Uterus (tissue), 3 donors: ENCODE measurements at regions not wholly inside any gene's neighbourhood (a gene's known extent, or its start where the extent isn't known, plus 50 kb on each side); places are given as distances from the start of the nearest gene placed in this dataset.

Source experiments
- DNase-seq, 2 donors: peaks; one replicate each; pipeline ENCODE4 v3.0.0-alpha.2; 2019 to 2020
- H3K27ac ChIP-seq, 2 donors: fragments of 200-600 bp; sonication (generic); 1 replicate in 1 of 2; 2 replicates in 1 of 2; pipeline ENCODE4 v1.5.1; 2016 to 2018
- H3K27me3 ChIP-seq, 2 donors: fragments of 200-600 bp; sonication (generic); one replicate each; pipeline ENCODE4 v1.5.1; 2018 to 2019; ENCODE audit warnings: control low read depth in 1 of 2
- H3K36me3 ChIP-seq, 2 donors: fragments of 200-600 bp; sonication (generic); one replicate each; pipeline ENCODE4 v1.5.1; 2019; ENCODE audit warnings: control low read depth in 1 of 2
- H3K4me1 ChIP-seq, 2 donors: fragments of 200-600 bp; sonication (generic); one replicate each; pipeline ENCODE4 v1.5.1; 2018 to 2019; ENCODE audit warnings: control low read depth in 1 of 2
- H3K4me3 ChIP-seq, 2 donors: fragments of 200-600 bp; sonication (generic); 1 replicate in 1 of 2; 2 replicates in 1 of 2; pipeline ENCODE4 v1.5.1; 2018 to 2019; ENCODE audit warnings: mild to moderate bottlenecking in 1 of 2
- H3K9me3 ChIP-seq, 2 donors: fragments of 200-600 bp; sonication (generic); one replicate each; pipeline ENCODE4 v1.5.1; 2019; ENCODE audit warnings: control low read depth in 1 of 2
- CTCF ChIP-seq, 4 experiments: fragments of 200-600 bp in 2 of 4; fragments of 450-650 bp in 2 of 4; sonication (generic) in 2 of 4; IDR thresholded peaks; one replicate each; pipeline ENCODE4 v1.5.1; 2016 to 2019; ENCODE audit warnings: antibody characterized with exemption in 4 of 4, mild to moderate bottlenecking in 2 of 4, moderate library complexity in 1 of 4
- POLR2A ChIP-seq, 2 donors: fragments of 450-650 bp; IDR thresholded peaks; one replicate each; pipeline ENCODE4 v1.6.1; 2016; ENCODE audit warnings: antibody characterized with exemption in 2 of 2, mild to moderate bottlenecking in 1 of 2, moderate library complexity in 1 of 2
- intact Hi-C: fragments of 100-400 bp; cut with DNase I; formaldehyde crosslinking; loops from one replicate; pipeline ENCODE4 v1.15.1; 2023; ENCODE audit warnings: low total_unique reads
- donor health status: DM: yes; HTN: yes; CAD: no.

- intact Hi-C loops, result no loop called here
- H3K4me1 ChIP-seq, result no peaks in the 10 kb centered on the region
- TF ChIP-seq CTCF (IDR thresholded peaks at IDR 0.05), result no peak
- TF ChIP-seq POLR2A (IDR thresholded peaks at IDR 0.05), result no peak
- no peaks in the 10 kb centered on the region for H3K27me3 ChIP-seq
- H3K27ac ChIP-seq, result no peak overlapping the region
- no peak for DNase-seq
- H3K4me3 ChIP-seq, result no peak overlapping the region
- no peaks in the 10 kb centered on the region for H3K36me3 ChIP-seq
- H3K9me3 ChIP-seq, result no peaks in the 10 kb centered on the region
Measured at GRCh38 chr11:24312464-24313238, 184.2 kb upstream of the LUZP2 start.

- no peaks in the 10 kb centered on the region for H3K9me3 ChIP-seq
- no peak overlapping the region for H3K27ac ChIP-seq
- H3K4me3 ChIP-seq, result no peak overlapping the region
- intact Hi-C loops, result no loop called here
- TF ChIP-seq CTCF (IDR thresholded peaks at IDR 0.05), result no peak
- no peak for TF ChIP-seq POLR2A (IDR thresholded peaks at IDR 0.05)
- no peak for DNase-seq
- H3K27me3 ChIP-seq, result no peaks in the 10 kb centered on the region
- no peaks in the 10 kb centered on the region for H3K4me1 ChIP-seq
- no peaks in the 10 kb centered on the region for H3K36me3 ChIP-seq
Measured at GRCh38 chr11:24321229-24321628, 175.6 kb upstream of the LUZP2 start.

- intact Hi-C loops, result no loop called here
- TF ChIP-seq CTCF (IDR thresholded peaks at IDR 0.05), result no peak
- no peak for TF ChIP-seq POLR2A (IDR thresholded peaks at IDR 0.05)
- no peak for DNase-seq
- Histone ChIP-seq H3K36me3 (no peaks in the 10 kb centered on the region), H3K27me3 (no peaks in the 10 kb centered on the region), H3K9me3 (no peaks in the 10 kb centered on the region), H3K27ac (no peak overlapping the region), H3K4me3 (no peak overlapping the region), H3K4me1 (no peaks in the 10 kb centered on the region)
Measured at GRCh38 chr11:24324211-24324610, 172.6 kb upstream of the LUZP2 start.

DNA sequence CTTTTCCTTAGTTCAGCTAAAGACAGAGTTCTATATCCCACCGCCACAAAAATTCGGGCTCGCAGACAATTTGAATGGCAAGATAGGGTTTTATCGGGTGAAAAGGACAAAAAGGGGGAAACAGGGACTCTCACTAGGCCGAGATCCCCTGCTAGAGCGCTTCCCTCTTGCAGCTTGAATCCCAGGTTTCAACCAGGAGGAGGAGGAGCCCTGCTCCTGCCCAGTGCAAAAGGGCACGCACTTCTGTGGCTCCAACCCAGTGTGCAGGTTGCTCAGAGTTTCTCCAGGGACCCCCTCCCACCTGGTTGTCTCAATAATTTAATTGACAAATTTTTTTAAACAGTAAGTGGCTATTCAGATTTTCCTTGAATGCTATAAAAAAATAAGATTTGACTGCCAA is 152.6 kb upstream of the LUZP2 start:
- H3K36me3 ChIP-seq, result no peaks in the 10 kb centered on the region
- no peak overlapping the region for H3K4me3 ChIP-seq
- H3K4me1 ChIP-seq, result no peaks in the 10 kb centered on the region
- no peak for TF ChIP-seq CTCF (IDR thresholded peaks at IDR 0.05)
- TF ChIP-seq POLR2A (IDR thresholded peaks at IDR 0.05), result no peak
- no peaks in the 10 kb centered on the region for H3K9me3 ChIP-seq
- H3K27ac ChIP-seq, result no peak overlapping the region
- DNase-seq, result no peak
- no peaks in the 10 kb centered on the region for H3K27me3 ChIP-seq
- intact Hi-C loops, result no loop called here

DNA sequence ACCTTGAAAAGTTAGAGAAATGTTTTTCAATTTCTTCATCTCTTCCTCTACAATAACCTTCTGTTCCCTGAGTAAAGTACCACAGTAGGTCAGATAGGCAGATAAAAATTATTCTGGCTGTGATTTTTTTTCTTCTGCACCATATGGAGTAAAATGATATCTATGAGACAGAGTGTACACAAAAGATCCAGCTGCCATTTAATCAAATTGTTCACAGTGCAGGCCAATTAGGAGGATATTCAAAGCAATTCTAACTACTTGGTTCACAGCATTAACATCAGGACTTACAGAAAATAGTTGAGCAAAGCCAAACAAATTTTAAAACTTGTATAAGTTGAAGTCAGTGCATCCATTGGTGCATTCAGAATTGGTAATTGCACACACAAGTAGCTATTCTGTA is 147.9 kb upstream of the LUZP2 start:
- Histone ChIP-seq H3K27ac (no peak overlapping the region), H3K27me3 (no peaks in the 10 kb centered on the region), H3K36me3 (no peaks in the 10 kb centered on the region), H3K4me3 (no peak overlapping the region), H3K4me1 (no peaks in the 10 kb centered on the region), H3K9me3 (no peaks in the 10 kb centered on the region)
- TF ChIP-seq POLR2A (IDR thresholded peaks at IDR 0.05) (no peak), CTCF (IDR thresholded peaks at IDR 0.05) (no peak)
- DNase-seq, result no peak
- intact Hi-C loops, result no loop called here
